Kasumi-1 (cell line): ENCODE measurements at regions not wholly inside any gene's neighbourhood (a gene's known extent, or its start where the extent isn't known, plus 50 kb on each side); places are given as distances from the start of the nearest gene placed in this dataset.
"Not testable (repeated sequence)": the region's sequence is repeated elsewhere in the genome, so short reads cannot be mapped to it uniquely, and the experiment has no call there.

Experiments used
- DNase-seq, 2 experiments: peaks; one replicate each; lab custom pipeline; 2025; lab: John Stamatoyannopoulos, UW

DNA sequence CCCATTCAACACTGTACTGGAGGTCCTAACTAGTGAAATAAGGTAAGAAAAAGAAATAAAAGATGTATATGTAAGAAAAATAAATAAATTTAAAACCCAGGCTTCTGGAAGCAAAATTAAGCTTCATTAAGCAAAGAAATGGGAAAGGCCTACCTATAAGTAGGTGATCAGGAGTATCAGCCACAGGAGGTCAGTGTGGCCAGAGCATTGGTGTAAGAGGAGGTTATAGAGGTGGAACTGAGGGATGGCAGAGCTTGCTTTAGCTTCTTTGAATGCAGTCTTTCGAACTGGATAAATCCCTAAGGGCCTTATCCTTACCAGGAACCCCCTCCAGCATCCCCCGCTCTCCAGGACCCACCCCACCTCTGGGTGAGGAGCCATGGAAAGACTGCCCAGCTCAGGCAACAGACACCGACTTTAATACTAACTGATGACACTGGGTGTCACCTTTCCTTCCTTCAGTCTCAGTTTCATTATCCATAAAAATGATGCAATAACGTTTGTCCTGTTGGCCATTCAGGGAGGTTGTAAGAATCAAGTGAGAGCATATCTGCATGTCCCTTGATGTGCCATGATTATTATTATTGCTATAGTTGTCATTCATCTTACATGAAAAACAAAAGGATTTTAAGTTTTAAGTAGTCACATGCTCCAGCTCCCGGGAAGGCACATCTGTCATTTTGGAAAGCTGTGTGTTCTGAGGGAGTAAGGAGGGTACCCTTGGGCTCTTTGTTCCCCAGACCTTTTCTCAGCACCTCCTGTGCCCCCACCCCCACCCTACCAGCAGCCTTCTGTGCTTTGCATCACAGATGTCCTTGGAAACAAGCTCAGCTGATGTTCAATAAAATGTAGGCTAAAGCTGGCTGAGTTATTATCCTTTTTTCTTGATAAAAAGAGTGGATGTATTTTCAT lies 50.8 kb upstream of the CTNNA1 start:
- no peak for DNase-seq

GRCh38 chr5:138701678-138702077 lies 51.5 kb upstream of the CTNNA1 start:
- no peak for DNase-seq

DNA sequence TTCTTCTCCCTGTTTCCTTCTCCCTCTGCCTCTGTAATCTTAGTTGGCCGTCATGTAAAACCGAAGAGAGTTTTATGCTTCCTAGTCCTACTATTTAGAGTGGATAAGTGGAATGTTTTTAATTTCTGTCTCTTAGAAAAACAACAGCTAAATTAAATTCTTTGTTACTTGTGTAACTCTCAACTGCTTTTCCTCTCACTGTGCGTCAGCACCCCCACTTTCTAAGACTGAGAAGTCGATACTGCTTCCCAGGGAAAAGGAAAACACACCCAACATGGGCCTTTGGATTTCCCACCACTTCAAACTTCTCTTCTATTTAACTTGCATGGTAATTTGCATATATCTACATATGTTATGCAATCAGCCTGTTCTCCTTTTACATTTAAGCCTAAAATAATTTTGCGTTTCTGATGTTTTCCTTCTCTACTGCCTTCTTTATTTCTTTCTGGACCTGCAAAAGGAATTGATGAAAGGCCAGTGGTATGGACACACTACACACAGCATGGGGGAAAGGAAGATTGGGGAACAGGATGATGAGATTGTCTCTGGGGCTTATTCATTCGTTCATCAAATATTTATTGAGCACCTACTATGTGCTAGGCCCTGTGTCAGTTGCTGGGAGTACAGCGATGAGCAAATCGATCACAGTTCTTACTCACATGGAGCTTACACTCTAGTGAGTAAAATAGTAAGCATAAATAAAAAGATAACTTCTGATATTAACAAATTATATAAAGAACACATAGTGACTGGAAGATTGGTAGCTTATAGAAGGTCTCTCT lies 52.5 kb upstream of the CTNNA1 start:
- no peak for DNase-seq

DNA sequence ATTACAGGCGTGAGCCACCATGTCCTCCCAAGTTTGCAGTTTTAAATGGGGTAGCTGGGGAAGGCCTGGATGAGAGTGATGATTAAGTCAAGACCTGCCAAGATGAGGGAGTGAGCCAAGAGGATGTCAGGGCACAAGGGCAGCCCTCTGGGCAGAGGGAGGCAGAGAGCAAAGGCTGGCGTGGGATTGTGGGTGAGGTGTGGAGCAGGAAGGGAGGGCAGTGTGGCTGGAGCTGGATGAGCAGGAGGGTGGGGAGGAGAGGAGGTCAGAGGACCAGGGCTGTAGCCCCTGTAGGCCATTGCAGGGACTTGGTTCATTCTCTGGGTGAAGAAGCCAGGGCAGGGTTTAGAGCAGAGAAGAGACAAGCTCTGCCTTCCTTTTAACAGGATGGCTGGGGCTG lies 53.7 kb upstream of the CTNNA1 start:
- DNase-seq, result no peak

- DNase-seq, result peak; percentile 13 to 14
These were observed 54.5 kb upstream of the CTNNA1 start for GRCh38 chr5:138698713-138699112.

- DNase-seq, result no peak
These were observed 55.4 kb upstream of the CTNNA1 start for GRCh38 chr5:138697720-138698360.

GRCh38 chr5:138696501-138696900 lies 56.7 kb upstream of the CTNNA1 start:
- no peak for DNase-seq

DNA sequence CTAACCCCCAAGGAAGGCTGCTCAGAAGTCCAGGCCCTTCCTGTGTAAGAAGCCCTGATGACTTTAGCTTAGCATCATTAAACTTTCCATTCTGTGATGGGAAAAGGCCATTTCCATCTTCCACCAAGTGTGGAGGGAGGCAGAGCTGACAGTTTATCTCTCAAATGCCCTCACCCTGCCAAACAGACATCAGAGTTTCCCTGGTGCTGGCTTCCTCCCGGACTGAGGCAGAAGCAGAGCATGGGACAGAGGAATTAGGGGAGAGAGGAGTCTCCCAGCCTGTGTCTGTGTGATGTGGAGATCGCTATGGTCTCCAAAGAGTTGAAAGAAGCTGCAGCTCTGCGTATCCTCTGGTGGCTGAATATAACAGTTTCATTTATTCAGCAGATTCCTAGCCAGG lies 57.4 kb upstream of the CTNNA1 start:
- DNase-seq, result no peak

GRCh38 chr5:138694146-138694545 lies 59.1 kb upstream of the CTNNA1 start:
- DNase-seq, result no peak

- DNase-seq, result no peak
These were observed 60.9 kb upstream of the CTNNA1 start for GRCh38 chr5:138692370-138692769.

DNA sequence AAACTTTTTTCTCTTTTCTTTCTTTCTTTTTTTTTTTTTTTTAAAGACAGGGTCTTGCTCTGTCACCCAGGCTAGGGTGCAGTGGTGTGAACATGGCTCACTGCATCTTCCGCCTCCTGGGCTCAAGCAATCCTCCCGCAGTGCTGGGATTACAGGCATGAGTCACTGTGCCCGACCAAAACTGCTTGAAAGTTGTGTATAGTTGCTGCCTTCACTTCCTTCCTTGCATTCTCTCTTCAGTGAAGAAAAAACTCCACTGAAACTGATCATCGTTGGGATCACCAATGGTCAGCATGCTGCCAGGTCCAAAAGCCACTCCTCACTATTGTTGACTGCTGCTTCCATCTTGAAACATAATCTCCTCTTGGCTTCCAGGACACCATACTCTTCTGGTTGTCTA lies 66.6 kb upstream of the CTNNA1 start:
- DNase-seq, result peak in 1 of 2 experiments; percentile 6

DNA sequence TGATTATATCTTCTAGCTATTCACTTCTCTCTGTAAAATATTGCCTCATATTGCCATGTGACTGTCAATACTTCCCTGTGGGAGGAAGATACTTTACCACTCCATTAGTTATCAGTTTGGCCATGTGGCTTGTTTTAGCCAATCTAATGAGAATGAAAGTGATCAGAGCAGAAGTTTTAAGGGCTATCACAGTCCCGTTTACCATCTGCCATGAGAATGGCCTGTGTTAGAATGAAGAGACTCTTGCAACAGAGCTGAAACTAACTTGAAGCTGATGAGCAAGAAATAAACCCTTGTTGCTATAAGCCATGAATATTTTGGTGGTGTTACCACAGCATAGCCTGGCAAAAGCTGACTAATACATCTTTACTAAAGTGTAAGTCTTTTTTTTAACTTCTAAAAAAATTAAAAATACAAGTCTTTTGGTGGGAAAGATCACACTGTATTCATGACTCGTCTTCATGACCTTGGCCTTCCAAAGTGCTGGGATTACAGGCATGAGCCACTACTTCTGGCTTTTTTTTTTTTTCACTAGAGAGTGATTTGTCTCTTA lies 68.0 kb upstream of the CTNNA1 start:
- no peak for DNase-seq

GRCh38 chr5:138682462-138682861 lies 70.8 kb upstream of the CTNNA1 start:
- DNase-seq, result not testable (repeated sequence)

DNA sequence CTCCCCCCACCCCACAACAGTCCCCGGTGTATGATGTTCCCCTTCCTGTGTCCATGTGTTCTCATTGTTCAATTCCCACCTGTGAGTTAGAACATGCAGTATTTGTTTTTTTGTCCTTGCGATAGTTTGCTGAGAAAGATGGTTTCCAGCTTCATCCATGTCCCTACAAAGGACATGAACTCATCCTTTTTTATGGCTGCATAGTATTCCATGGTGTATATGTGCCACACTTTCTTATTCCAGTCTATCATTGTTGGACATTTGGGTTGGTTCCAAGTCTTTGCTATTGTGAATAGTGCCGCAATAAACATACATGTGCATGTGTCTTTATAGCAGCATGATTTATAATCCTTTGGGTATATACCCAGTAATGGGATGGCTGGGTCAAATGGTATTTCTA lies 74.4 kb upstream of the CTNNA1 start:
- DNase-seq, result not testable (repeated sequence)

DNA sequence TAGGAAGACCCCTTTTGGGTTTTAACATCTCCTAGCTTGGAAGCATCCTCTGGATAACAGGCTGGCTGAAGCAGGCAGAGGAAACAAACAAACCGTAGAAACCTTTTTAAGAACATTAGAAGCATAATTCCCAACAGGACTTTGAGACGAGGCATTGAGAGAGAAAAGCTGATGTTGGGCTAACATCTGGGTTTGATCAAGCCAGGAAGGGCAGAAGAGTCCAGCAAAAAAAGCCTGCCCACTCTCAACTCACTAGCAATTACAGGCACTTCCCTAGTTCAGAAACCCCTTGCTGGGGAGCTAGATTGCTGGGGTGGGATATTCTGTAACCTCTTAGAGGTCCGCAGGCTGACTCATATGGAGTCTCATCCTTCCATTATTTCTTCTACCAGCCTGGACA lies 75.4 kb upstream of the CTNNA1 start:
- no peak for DNase-seq

- no peak for DNase-seq
These were observed 76.5 kb upstream of the CTNNA1 start for GRCh38 chr5:138676556-138677193.

GRCh38 chr5:138676002-138676401 lies 77.2 kb upstream of the CTNNA1 start:
- no peak for DNase-seq

DNA sequence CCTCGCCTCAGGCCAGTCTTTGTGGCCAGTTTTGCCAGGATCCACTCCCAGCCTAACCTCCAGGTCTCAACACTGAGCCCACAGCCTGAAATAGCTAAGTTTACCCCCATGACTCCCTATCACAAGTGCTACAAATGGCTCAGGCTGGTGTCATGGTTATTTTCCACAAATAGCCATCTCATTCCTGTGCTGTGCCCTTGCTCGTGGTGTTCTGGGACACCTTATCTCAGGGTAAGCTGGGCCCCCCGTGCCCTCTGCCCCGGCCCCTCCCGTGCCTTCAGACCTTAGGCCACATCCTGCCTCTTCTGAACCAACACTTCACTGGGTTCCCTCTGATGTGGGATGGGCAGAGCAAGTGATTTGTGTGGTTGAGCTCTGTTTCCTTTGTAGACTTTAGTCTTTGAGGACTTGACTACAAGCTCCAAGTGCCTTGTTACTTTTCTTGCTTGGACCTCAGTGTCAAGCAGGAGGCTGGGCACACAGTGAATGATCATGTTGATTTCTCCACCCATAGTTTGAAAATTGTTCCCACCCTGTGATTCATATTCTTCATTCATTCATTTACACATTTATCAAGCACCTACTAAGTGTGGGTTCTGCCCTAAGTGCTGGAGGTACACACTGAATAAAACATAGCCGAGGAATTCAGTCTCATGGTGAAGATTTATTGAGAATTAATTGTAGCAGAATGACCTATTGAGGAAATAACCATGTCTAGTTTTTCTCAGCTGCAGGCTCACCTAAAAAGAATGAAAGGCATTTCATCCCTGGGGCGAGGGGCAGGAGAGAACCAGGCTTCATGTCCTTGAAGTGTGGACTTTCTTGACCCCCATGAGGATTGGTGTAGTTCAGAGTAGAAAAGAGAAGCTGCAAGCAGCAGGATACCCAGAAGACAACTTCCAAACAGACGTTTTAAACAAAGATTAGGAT lies 84.5 kb upstream of the CTNNA1 start:
- DNase-seq, result peak in 1 of 2 experiments; percentile 21

- DNase-seq, result not testable (repeated sequence)
These were observed 85.4 kb upstream of the CTNNA1 start for GRCh38 chr5:138667782-138668331.

DNA sequence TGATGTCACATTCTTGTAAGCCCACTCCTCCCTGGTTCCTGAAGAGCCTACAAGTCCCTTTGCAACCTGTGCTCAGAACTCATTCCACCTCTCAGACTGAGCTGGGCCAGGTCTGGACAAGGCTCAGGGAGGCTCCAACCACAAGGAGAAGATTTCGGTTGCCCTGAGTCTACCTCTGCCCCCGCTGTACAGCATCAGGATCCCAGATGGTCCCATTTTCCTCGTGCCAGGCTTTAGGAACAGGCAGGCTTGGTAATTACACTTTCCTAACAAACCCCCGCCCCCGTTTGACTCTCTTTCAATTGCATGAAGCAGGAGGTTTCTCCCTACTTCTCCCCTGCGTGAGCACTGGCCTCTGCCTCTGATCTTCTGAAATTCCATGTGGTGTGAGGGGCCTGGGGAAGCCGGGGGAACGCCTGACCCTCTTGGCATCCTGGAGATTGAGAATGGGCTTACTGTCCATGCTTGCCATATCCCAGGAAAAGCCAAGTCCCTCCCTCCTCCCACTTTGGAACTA lies 86.9 kb upstream of the CTNNA1 start:
- no peak for DNase-seq
